ENCODE measurements at regions not wholly inside any gene's neighbourhood (a gene's known extent, or its start where the extent isn't known, plus 50 kb on each side); places are given as distances from the start of the nearest gene placed in this dataset.

- Histone ChIP-seq H3K27ac (ENCODE audit: extremely low read depth, low read depth, low read length) (no peak overlapping the region), H3K4me1 (ENCODE audit: control insufficient read depth, insufficient read depth, low read length) (no peaks in the 10 kb centered on the region), H3K9me3 (ENCODE audit: control insufficient read depth, insufficient read depth, low read depth, low read length) (no peaks in the 10 kb centered on the region), H3K36me3 (ENCODE audit: control insufficient read depth in 2 of 2, insufficient read depth in 1 of 2, low read length in 2 of 2) (no peaks in the 10 kb centered on the region), H3K4me3 (ENCODE audit: low read depth, low read length) (no peak overlapping the region)
- ChIA-PET CTCF (interaction anchor here (0.5 kb wide), 1 partner anchor 177 kb away, joined by 4 read pairs; no protein-coding TSS in a partner anchor), POLR2A (interaction anchor here (0.5 kb wide), 1 partner anchor 47 kb away, joined by 3 read pairs; no protein-coding TSS in a partner anchor)
- TF ChIP-seq TSHZ1 (tag by site-specific recombination; IDR thresholded peaks at IDR 0.05; ENCODE audit: borderline replicate concordance) (no peak), ZNF37A (tag by site-specific recombination; IDR thresholded peaks at IDR 0.05) (no peak), ZXDB (tag by site-specific recombination; IDR thresholded peaks at IDR 0.05) (no peak), SALL2 (tag by site-specific recombination; IDR thresholded peaks at IDR 0.05; ENCODE audit: borderline replicate concordance) (no peak), ZNF792 (tag by site-specific recombination; IDR thresholded peaks at IDR 0.05) (no peak), ZNF654 (tag by site-specific recombination; IDR thresholded peaks at IDR 0.05; ENCODE audit: low read depth) (no peak), ZNF311 (tag by site-specific recombination; IDR thresholded peaks at IDR 0.05; ENCODE audit: borderline replicate concordance) (no peak), ZNF555 (tag by site-specific recombination; conservative IDR thresholded peaks at IDR 0.05) (no peak), ZBTB49 (tag by site-specific recombination; IDR thresholded peaks at IDR 0.05; ENCODE audit: low read depth) (no peak), ZBTB1 (tag by site-specific recombination; IDR thresholded peaks at IDR 0.05) (no peak), ZBTB11 (tag by site-specific recombination; conservative IDR thresholded peaks at IDR 0.05; ENCODE audit: low read depth) (no peak), ZNF830 (tag by site-specific recombination; IDR thresholded peaks at IDR 0.05; ENCODE audit: low read depth) (no peak), ZNF221 (tag by site-specific recombination; IDR thresholded peaks at IDR 0.05; ENCODE audit: borderline replicate concordance) (no peak), ZBTB21 (tag by site-specific recombination; IDR thresholded peaks at IDR 0.05) (no peak), BCL11B (tag by site-specific recombination; IDR thresholded peaks at IDR 0.05; ENCODE audit: low read depth) (no peak)
These were observed 55.5 kb downstream of the TPBG start for GRCh38 chr6:82419132-82419581.

- Histone ChIP-seq H3K4me1 (ENCODE audit: control insufficient read depth, insufficient read depth, low read length) (no peaks in the 10 kb centered on the region), H3K9me3 (ENCODE audit: control insufficient read depth, insufficient read depth, low read depth, low read length) (no peaks in the 10 kb centered on the region), H3K36me3 (ENCODE audit: control insufficient read depth in 2 of 2, insufficient read depth in 1 of 2, low read length in 2 of 2) (no peaks in the 10 kb centered on the region), H3K27ac (ENCODE audit: extremely low read depth, low read depth, low read length) (no peak overlapping the region), H3K4me3 (ENCODE audit: low read depth, low read length) (no peak overlapping the region)
- TF ChIP-seq ZFP37 (tag by site-specific recombination; IDR thresholded peaks at IDR 0.05) = no peak
- ChIA-PET CTCF (interaction anchor here (0.6 kb wide), 1 partner anchor 927 kb away, joined by 3 read pairs; no protein-coding TSS in a partner anchor), POLR2A (no interaction called here)
These were observed 56.2 kb downstream of the TPBG start for GRCh38 chr6:82419859-82420258.

All from HEK293 (cell line).